Left cardiac atrium (tissue), 4 donors: ENCODE measurements at regions not wholly inside any gene's neighbourhood (a gene's known extent, or its start where the extent isn't known, plus 50 kb on each side); places are given as distances from the start of the nearest gene placed in this dataset.

ENCODE experiments used
- ATAC-seq, 2 donors: fragments of 200-7000 bp; cut with Tn5 transposase; one replicate each; pipeline ENCODE4 v1.9.1; 2020; ENCODE audit warnings: mild to moderate bottlenecking in 2 of 2, moderate library complexity in 2 of 2
- DNase-seq: peaks from one replicate; pipeline ENCODE4 v3.0.0-alpha.2; 2020
- intact Hi-C, 2 donors: fragments of 100-400 bp; cut with DNase I; formaldehyde crosslinking; loops; one replicate each; pipeline versions ENCODE4 v1.14.1 to v1.15.1; 2022 to 2023
- donor health status: DM: no; HTN: yes; CAD: no.
- donor health status: DM: no; HTN: yes; CAD: no; lungs with severe emphysema.
- donor health status: DM: yes; HTN: yes; CAD: no.
- donor health status: Dilated cardiomyopathy.

GRCh38 chr6:141326925-141327324 is 805.8 kb upstream of the GJE1 start:
- DNase-seq: no peak
- intact Hi-C loops: no loop called here
- no peak for ATAC-seq

- ATAC-seq: peak; percentile 67 to 95
- DNase-seq: no peak
These were observed 806.3 kb upstream of the GJE1 start for GRCh38 chr6:141326426-141326825.

DNA sequence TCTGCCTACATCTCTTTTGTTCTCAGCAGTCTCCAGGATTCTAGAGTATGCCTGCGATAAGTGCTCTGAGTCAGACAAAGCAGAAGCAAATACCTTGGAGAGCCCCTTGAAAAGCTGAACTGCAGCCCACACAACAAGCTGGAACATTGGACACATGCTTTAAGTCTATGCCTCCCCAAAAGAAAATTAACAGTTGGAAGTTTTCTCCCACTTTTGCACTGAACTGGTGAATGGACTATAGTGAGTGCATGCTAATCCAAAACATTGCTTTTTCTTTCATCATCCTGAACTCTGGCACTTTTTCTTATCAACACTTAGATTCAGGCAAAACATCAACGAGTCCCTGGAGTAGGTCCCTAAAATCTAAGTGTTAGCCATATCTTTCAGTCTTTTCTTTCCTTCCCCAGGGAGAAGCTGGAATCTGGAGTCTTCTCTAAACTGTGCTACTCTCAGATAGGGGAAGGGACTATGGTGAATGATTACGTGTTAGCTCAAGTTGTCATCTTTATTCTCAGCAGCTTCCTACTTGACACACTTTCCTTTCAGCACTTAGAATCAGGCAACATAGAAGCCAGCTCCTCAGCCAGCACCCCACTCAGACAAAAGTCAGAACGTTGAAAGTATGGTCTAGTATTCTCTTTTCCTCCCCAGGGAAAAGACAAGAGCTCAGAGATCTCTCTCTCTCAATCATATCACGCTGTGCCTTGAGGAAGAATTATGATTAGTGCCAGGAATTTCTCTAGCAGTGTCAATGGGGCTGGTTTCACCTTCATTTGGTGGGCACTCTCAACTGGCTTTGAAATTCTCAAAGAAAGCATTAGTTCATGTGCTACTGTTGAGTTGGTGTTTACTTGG is 811.0 kb upstream of the GJE1 start:
- ATAC-seq: peak; percentile 50 to 74

More at GRCh38 chr6:141326426-141326825, 806.3 kb upstream of the GJE1 start:
- intact Hi-C loops: no loop called here

DNA sequence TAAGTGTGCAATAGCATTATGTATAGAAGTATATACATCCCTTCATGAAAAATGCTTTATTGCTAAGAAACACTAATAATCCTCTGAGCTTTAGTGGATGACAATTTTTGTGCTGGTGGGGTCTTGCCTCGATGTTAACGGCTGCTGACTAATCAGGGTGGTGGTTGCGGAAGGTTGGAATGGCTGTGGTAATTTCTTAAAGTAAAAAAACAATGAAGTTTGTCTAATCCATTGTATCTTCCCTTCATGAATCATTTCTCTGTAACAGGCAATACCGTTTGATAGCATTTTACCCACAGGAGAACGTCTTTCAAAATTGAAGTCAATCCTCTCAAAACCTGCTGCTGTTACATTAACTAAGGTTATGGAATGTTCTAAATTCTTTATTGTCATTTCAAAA is 816.5 kb upstream of the GJE1 start:
- no peak for ATAC-seq
- DNase-seq: no peak
- intact Hi-C loops: loop anchor here in 1 of 2 donors (5.0 kb wide), 1 partner anchor 246 kb away; no protein-coding TSS in a partner anchor

More for the DNA sequence above, 811.0 kb upstream of the GJE1 start:
- DNase-seq: no peak
- intact Hi-C loops: no loop called here

GRCh38 chr6:141313986-141314385 is 818.7 kb upstream of the GJE1 start:
- intact Hi-C loops: no loop called here
- DNase-seq: no peak
- peak in 1 of 2 donors; percentile 42 for ATAC-seq

DNA sequence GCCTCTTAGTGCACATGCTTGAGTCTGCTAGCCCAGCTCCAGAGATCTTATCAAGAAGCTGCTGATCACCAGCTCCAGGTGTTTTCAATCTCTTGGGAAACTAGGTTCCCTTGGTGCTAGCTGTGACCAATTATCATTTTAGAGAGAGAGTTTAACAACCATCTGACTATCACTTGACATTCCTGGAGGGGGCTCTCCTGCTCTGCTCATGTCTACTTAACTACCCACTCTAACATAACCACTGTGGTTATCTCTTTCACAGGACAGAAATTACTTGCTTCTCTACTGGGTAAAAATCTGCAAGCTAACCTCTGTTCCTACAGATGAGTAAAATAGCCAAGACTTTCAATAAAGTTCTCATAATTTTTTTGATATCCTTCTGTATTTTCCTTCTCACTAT is 823.4 kb upstream of the GJE1 start:
- intact Hi-C loops: no loop called here
- ATAC-seq (peak; percentile 41 to 58), DNase-seq (no peak)

DNA sequence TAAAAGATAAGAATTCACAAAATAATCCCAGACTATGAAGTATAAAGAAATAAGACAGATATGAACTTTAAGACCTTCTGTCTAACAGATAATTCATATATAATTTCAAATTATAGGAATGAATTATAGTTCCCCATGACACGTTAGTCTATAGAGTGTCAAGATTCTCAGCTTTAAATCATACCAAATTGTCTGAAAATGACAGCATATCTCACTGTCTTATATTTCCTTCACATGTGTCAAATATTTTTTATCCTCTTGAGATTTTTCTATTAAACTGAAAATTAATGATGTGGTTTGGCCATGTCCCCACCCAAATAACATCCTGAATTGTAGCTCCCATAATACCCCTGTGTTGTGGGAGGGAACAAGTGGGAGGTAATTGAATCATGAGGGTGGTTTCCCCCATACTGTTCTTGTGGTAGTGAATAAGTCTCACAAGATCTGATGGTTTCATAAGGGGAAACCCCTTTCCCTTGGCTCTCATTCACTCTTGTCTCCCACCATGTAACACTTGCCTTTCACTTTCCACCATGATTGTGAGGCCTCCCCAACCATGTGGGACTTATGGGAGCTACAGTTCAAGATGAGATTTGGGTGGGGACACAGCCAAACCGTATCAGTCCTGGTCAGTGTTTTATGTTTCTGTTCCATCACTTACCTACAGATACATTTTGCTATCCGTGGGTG is 825.3 kb upstream of the GJE1 start:
- ATAC-seq (no peak), DNase-seq (no peak)
- intact Hi-C loops: no loop called here

DNA sequence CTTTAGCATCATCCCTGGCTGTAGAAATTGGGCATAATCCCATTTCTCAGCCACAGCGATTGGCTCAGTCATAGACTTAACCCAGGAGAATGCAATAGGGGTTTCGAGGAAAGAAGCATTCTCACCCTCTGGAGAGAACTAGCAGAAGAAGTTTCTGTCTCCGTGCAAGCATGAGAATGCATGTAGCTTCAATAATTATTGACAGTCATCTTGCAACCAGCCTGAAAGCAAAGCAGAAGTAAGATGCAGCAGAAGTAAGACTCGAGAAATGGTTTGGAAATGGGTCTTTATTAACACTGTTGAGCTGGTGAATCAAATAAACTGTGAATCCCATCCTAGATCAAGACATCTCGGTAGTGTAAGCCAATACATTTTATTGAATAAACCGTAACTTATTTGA is 828.8 kb upstream of the GJE1 start:
- DNase-seq (no peak), ATAC-seq (no peak)
- intact Hi-C loops: no loop called here

GRCh38 chr6:141301779-141302178 is 830.9 kb upstream of the GJE1 start:
- intact Hi-C loops: no loop called here
- DNase-seq (no peak), ATAC-seq (no peak)

DNA sequence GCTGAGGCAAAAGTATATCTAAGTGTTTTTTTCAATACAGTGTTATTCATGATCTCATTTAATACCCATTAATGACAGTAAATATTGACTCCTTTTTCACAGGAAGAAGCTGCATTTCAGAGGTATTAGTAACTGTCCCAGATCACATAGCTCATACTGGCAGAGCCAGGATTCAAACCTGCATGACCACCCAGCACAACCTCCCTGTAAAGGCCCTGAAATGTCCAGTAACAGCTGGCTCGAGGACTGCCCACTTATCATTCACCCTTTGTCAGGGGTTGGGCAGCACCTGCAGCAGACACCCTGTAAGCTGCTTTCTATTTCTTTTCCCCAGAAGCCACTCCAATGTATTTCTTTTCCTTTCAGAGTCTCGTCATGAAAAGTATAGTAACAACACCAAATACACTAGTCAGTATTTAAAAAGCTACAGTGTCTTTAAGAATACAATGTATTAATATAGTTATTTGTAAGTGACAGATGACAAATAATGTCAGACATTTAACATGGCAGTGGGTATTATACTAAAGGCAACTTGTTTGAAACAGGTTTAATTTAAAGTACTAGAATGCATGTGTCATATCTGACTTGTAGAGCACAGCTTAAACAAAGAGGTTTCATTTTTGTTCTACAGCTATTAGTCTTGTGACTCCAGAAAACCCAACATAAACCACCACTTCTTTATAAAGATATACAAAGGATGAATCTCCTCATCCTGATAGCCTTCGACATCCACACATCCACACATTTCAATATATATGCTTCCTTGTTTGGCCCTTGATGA is 841.6 kb upstream of the GJE1 start:
- intact Hi-C loops: no loop called here
- no peak for DNase-seq
- no peak for ATAC-seq

GRCh38 chr6:141288947-141289346 is 843.8 kb upstream of the GJE1 start:
- DNase-seq (no peak), ATAC-seq (no peak)
- intact Hi-C loops: no loop called here

GRCh38 chr6:141282263-141282662 is 850.5 kb upstream of the GJE1 start:
- intact Hi-C loops: no loop called here
- no peak for ATAC-seq
- no peak for DNase-seq

- ATAC-seq: no peak
These were observed 863.0 kb upstream of the GJE1 start for GRCh38 chr6:141269684-141270083.

GRCh38 chr6:141267420-141267819 is 865.3 kb upstream of the GJE1 start:
- DNase-seq: no peak
- ATAC-seq: no peak
- intact Hi-C loops: no loop called here

More at GRCh38 chr6:141269684-141270083, 863.0 kb upstream of the GJE1 start:
- no peak for DNase-seq
- intact Hi-C loops: no loop called here

- intact Hi-C loops: no loop called here
- no peak for ATAC-seq
- no peak for DNase-seq
These were observed 866.7 kb upstream of the GJE1 start for GRCh38 chr6:141265756-141266623.

DNA sequence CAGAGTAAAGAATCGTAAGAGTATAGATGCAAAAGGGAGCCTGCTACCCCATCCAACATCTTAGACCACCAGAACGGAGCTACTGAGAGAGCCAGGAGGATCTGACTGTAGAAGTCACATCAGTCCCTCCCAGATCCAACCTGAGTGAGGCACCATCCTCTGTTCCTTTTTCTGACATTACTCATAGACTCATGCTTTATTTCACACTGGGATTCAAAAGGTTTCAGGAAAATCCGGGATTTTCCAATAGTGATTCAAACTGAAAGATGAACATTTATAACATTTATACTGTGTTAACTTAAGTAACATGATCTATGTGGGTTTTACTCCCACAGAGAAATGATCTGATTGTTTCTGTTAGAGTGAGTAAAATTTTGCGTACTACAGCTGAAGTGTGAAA is 868.6 kb upstream of the GJE1 start:
- ATAC-seq (no peak), DNase-seq (no peak)
- intact Hi-C loops: no loop called here

DNA sequence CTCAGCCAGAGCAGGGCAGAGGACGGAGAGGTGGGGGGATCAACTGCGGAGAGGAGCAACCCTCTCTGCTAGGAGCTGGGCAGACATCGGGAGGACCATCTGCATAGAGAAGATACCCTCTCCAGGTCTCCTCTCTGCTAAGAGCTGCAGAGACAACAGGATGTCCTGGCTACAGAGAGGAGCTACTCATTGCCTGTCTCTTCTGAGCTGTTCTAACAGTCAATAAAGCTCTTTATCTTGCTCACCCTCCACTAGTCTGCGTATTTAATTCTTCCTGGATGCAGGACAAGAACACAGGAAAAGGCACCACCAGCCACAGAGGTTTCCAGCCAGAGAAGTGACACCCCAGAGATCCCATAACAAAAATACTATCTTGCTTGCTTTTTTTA is 871.1 kb upstream of the GJE1 start:
- no peak for DNase-seq
- ATAC-seq: no peak
- intact Hi-C loops: no loop called here

DNA sequence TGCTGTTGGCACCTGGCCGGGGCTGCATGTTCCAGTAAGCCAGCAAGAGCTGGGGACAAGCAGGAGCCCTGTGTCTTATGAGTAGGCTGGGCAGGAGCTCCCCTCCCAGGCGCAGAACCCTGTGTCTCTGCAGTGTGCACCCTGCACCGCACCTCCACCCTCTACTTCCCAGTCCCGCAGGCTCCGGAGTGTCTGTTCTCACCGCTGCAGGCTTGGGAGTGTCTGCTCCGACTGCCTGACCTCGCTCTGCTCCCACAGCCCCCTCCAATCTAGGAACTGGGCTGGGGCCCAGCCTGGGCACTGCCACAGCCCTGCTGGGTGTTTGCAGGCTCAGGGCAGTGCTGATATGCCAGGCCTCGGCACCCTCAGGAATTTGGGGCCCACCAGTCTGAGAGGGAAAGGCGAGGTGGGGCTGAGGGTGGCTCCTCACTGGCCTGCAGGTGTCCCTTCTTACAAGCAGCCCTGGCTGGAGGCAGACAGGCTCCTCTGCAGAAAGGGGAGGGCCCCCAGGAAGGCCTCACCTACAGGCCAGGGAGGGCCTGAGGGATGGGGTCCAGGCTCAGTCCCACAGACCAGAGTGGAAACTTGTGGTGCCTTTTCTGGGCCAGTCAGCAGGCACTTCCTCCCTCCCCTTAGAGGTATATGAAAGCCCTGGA is 871.6 kb upstream of the GJE1 start:
- DNase-seq (peak; percentile 17), ATAC-seq (peak; percentile 57 to 88)
- intact Hi-C loops: no loop called here
